GM11168 (cell line): ENCODE measurements at regions not wholly inside any gene's neighbourhood (a gene's known extent, or its start where the extent isn't known, plus 50 kb on each side); places are given as distances from the start of the nearest gene placed in this dataset.
"Not testable (repeated sequence)": the region's sequence is repeated elsewhere in the genome, so short reads cannot be mapped to it uniquely, and the experiment has no call there.

Source experiments
- in situ Hi-C: fragments of 300-500 bp; cut with MboI; formaldehyde crosslinking; loops from one replicate; pipeline ENCODE4 v1.12.0; 2022; ENCODE audit warnings: low sequenced_read_pairs; ENCODE audit not compliant: unreplicated experiment

- in situ Hi-C loops: no loop called here
Measured at GRCh38 chr1:165147799-165148198, 208.7 kb downstream of the LMX1A start.

GRCh38 chr1:165144757-165145397 is 211.6 kb downstream of the LMX1A start:
- in situ Hi-C loops: no loop called here

- in situ Hi-C loops: no loop called here
Measured at GRCh38 chr1:165143437-165144065, 213.0 kb downstream of the LMX1A start.

- in situ Hi-C loops: no loop called here
Measured at GRCh38 chr1:165138960-165139359, 217.6 kb downstream of the LMX1A start.

- in situ Hi-C loops: no loop called here
Measured at GRCh38 chr1:165137551-165138316, 218.8 kb downstream of the LMX1A start.

- in situ Hi-C loops: no loop called here
Measured at GRCh38 chr1:165134431-165134830, 222.1 kb downstream of the LMX1A start.

GRCh38 chr1:165129568-165130164 is 226.8 kb downstream of the LMX1A start:
- in situ Hi-C loops: no loop called here

- in situ Hi-C loops: no loop called here
Measured at GRCh38 chr1:165124772-165125171, 231.7 kb downstream of the LMX1A start.

- in situ Hi-C loops: no loop called here
Measured at GRCh38 chr1:165119086-165119485, 237.4 kb downstream of the LMX1A start.

- in situ Hi-C loops: no loop called here
Measured at GRCh38 chr1:165117482-165117881, 239.0 kb downstream of the LMX1A start.

GRCh38 chr1:165116732-165117131 is 239.8 kb downstream of the LMX1A start:
- in situ Hi-C loops: no loop called here

- in situ Hi-C loops: no loop called here
Measured at GRCh38 chr1:165116171-165116570, 240.3 kb downstream of the LMX1A start.

GRCh38 chr1:165114889-165115285 is 241.6 kb downstream of the LMX1A start:
- in situ Hi-C loops: no loop called here

GRCh38 chr1:165114022-165114888 is 242.3 kb downstream of the LMX1A start:
- in situ Hi-C loops: no loop called here

- in situ Hi-C loops: no loop called here
Measured at GRCh38 chr1:165112260-165112659, 244.3 kb downstream of the LMX1A start.

- in situ Hi-C loops: no loop called here
Measured at GRCh38 chr1:165109013-165109412, 247.5 kb downstream of the LMX1A start.

GRCh38 chr1:165092542-165093162 is 263.9 kb downstream of the LMX1A start:
- in situ Hi-C loops: not testable (repeated sequence)

GRCh38 chr1:165080253-165080896 is 276.1 kb downstream of the LMX1A start:
- in situ Hi-C loops: no loop called here

GRCh38 chr1:165078391-165078790 is 278.1 kb downstream of the LMX1A start:
- in situ Hi-C loops: no loop called here
